AML-193 (cell line): ENCODE measurements at regions not wholly inside any gene's neighbourhood (a gene's known extent, or its start where the extent isn't known, plus 50 kb on each side); places are given as distances from the start of the nearest gene placed in this dataset.

Experiments
- DNase-seq, 2 experiments: peaks; one replicate each; lab custom pipeline; 2025; lab: John Stamatoyannopoulos, UW

DNA sequence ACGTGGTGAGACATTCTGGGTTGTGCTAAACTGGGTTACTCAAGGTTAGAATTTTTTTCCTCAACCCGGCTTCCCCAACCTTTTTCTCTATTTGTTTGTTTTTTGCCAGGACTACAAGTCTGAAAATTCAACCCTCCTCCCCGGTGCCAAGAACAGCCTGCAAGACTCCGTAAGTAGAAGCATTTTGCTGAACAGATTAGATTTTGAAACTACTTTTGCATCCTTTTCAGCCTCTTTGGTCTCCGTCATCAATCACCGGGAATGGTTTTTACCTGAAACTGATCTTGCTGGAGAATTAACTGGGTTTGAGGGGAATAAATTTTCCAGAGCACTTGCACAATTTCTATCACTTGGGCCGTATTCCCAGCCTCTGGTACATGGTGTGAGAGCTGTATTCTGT lies 501.2 kb upstream of the EEF2KMT start:
- DNase-seq: no peak

DNA sequence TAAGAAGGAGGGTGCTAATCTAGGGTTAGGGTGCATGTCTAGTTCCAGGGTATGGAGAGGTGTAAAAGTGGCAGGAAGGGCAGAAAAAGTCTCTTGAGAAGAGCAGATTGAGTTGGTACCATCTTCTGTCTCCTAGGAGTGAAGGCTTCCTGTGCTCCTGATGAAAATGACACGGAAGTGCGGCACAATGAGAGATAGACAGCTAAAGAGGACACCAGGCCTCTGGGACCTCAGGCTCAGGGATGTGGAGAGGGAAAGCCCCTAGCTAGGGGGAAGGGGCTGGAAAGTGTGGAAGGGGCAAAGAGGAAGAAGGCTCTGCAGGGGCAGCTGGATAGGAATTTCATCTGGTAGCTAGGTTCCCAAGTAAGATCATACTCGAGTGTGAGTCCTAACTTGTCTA lies 498.3 kb upstream of the EEF2KMT start:
- DNase-seq: no peak

DNA sequence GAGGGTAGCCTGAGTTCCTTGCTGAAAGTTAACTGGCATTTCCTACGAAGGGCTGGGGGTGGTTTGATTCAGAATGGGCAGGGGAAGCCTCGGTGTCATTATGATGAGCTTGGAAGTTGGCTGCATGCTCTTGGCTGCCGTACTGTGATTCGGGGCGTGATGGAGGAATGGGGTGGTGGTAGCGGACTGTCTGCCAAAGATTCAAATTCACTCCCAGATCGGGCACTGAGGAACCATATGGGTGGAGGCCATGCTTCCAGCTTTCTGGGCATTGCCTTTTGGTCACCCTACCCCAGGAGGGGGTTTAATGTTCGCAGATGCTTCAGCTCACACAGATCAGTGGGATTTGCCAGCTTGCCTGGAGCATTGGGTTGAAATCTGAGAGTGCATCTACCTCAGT lies 492.8 kb upstream of the EEF2KMT start:
- no peak for DNase-seq

DNA sequence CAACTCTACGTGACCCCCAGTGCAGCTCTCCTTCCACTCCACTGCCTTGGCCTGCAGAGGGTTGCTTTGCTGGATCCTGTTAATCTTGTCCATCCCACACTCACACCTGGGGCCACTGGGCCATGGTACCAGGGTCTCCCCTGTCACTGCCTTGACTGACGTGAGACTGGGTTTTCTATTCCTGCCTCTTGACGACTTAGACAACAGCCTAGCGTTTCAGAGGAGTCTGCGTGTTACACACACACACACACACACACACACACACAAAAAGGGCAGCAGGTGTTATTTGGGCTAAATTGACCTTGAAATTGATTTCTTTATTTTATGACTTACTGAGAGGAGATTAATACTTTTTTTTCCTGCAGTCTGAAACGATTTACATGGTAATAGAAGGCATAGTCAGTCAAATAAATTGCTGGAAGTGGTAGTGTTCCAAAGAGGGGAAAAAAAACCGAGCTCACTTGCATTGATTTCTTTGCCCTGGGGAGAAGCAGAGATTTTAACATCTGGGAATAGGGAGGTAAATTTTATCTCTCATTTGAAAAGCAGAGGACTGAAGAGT lies 492.3 kb upstream of the EEF2KMT start:
- no peak for DNase-seq

DNA sequence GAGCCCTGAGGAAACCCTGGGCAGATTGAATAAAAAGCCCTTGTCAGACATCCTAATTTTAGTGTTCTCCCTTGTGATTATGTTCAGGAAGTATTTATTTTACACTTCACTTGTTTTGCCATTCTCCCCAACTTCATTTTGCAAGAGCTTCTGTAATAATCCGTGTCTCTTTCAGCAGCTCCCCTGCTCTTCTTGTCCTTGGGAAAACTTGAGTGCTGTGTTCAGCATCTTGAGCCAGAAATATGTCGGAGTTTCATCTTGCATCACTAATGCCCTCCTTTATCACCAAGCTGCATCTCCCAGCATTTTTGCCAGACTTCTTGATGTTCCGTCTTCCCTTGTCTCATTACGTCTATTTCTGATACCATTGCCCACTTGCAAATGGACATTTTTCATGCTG lies 486.5 kb upstream of the EEF2KMT start:
- no peak for DNase-seq

DNA sequence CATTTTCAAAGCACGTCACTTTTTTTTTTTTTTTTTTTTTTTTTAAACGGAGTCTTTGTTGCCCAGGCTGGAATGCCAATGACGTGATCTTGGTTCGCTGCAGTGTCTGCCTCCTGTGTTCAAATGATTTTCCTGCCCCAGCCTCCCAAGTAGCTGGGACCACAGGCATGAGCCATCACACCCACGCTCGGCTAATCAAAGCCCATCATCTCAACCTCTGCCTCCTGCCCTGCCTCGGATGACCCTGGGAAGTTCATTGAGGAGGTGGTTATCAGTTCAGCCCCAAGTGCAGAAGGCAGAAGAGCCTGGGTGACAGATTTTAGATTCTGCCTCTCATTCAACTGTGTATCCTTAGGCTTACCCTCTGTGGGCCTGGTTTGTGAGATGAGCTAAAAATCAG lies 484.9 kb upstream of the EEF2KMT start:
- DNase-seq: no peak

DNA sequence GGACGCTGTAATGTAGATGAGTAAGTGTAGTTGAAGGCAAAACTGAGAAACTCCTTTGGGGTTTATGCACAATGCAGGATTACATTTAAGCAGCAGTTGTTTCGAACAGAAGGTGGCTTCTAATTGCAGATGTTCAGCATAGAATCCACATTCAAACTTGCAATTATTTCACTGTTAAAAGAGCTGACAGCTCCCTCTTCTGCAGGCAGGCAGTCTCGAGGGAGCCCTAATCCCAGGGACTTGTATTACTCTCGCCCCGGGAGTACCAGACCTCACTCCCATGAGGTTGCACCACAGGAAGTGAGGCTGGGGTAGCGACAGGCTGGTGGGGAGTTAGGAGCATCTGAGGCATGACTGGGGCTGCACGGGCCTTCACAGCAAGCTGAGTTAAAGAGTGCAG lies 484.3 kb upstream of the EEF2KMT start:
- DNase-seq: no peak

DNA sequence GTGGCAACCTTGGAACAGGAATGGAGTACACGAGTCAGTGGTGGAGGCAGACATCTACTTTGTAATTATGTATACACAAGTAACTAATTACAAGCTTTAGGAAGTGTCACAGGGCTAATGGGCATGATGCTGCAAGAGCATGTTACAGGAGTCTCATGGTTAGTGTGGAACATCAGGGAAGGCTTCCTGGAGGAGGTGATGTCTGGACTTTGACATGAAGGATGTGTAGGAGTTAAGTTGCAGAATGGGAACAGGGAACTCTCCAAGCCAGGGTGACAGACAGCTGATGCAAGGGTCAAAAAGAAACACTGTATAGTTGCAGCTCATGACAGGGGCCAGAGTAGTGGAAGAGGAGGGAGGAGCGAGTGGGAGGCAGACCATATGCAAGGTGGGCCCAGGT lies 483.8 kb upstream of the EEF2KMT start:
- no peak for DNase-seq

DNA sequence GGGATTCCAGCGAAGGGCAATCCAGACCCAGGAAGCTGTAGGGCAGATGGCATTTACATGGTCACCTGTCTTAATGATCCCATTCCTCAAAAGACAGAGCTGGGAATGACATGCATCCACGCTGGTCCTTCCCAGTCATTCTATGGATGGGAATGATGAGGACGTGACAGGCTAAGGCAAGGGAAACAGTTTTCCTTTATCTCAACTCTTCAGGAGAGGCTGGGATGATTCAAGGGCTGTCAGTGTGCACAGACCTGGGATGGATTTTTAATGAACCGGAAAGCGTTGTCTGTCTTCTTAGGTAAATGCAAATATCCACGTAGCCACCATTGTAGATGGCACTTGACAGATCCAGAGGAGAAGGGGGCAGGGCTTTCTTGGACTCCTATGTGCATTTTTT lies 483.2 kb upstream of the EEF2KMT start:
- DNase-seq: no peak

DNA sequence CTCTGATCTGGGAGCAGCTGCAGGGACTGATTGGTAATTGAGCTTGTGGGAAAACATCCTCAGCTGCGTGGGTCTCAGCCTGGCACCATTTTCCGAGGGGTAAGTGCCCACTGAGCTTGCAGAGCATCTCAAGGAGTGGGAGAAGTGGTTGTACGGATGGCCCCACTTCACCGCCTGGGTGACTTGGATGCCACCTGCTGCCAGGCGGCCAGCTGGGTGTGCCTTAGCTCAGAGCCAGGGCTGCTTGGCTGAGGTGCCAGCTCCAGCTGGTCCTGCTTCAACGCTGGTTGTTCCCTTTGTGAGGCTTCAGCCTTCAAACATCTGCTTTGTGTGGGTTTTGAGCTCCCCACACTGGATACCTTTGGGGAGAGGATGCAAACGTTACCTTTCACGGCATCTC lies 482.7 kb upstream of the EEF2KMT start:
- DNase-seq: no peak

DNA sequence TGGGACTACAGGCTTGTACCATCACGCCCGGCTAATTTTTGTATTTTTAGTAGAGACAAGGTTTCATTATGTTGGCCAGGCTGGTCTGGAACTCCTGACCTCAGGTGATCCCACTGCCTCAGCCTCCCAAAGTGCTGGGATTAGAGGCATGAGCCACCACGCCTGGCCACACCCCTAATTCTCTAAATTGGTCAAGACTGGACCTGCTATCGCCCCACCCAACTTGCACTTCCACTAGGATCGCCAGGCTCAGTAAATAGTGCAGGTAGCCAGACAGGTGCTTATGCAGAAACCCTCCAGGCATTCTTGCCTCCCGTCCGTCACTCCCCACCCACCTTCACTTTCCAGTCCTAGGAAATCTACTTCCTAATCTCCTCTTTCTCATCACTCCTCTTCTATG lies 481.4 kb upstream of the EEF2KMT start:
- no peak for DNase-seq

DNA sequence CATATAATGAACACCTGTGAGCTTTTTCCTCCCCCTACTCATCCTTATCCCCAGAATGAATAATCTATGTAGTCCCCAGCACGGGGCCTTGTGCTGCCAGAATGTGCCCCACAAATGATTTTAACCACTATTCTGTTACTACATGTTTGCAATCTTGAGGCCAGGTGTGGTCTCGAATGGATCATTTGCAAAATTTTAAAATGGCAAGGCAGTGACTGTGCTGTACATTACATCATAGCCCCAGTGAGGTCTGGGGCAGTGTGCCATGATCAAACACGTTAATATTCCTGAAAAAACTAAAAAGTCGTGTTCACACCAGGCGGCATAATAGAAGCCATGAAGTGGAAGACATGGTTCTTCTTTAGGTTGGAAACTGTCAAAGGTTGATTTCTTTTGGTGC lies 479.9 kb upstream of the EEF2KMT start:
- no peak for DNase-seq

DNA sequence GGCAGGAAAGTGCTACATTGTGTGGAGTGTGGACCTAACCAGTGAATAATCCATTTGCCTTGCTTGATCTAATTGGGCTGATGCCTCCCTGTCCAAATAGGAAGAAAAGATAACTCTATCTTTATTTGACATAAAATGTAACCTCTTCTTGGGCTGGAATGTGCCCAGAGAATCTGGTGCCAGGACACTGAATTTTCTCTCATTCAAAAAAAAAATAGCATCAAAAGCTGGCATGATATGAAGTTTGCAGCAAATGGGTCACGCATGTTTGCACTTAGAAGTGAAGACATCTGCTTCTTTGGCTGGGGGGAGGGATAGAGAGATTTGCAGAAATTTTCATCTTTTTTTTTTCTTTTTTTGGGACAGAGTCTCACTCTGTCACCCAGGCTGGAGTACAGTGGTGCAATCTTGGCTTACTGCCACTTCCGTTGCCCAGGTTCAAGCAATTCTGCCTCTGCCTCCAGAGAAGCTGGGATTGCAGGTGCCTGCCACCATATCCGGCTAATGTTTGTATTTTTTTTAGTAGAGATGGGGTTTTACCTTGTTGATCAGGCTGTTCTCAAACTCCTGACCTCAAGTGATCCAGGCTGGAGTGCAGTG lies 478.2 kb upstream of the EEF2KMT start:
- no peak for DNase-seq

DNA sequence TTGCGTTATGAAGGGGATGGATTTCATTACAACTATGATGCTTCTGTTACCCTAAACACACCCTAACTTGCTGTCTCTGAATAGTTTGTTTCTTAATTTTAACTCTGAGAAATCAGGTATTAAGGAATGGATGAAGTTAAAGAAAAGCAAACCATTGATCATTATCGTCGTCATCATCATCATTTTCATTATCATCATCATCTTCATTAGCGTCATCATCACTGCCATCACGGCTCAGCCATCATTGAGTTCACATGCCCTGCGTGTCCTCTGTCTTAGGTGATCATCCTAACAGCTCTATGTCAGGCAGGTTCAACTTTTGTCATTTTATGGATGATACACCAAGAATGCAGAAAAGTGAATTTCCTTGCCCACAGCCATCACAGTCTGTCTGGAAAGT lies 477.5 kb upstream of the EEF2KMT start:
- DNase-seq: no peak

DNA sequence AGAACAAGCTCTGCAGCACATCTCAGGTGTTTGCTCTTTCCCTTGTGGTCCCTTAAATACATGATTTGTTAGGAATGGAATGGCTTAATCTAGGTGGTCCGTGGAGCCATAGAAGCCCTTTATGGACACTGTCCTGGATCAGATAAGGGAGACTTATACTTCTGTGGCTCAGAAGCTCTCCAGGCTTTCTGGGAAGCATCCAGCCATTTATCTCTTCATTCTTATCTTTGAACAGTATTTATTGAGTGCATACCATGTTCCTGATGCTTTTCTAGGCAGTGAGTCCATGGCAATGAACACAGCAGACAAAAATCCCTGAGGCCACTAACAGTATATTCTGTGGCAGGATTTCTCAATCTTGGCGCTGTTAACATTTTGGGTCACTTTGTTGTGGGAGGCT lies 474.5 kb upstream of the EEF2KMT start:
- no peak for DNase-seq

DNA sequence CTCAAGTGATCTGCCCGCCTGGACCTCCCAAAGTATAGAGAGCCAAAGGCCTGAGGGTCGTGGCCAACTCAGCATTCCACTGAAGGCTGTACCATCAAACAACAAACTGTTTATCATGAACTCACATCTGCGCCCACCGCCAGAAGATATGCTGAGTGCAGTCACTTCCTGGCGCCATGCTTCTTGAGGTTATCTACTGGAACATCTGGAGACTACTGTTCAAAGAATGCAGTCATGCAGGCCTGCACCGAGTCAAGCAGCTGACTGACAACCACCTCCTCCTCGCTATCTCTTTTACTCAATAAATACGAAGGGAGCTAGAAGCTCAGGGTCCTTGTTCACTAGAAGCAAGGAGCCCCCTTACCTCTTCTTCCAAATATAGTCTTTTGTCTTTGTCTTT lies 473.9 kb upstream of the EEF2KMT start:
- DNase-seq: no peak

DNA sequence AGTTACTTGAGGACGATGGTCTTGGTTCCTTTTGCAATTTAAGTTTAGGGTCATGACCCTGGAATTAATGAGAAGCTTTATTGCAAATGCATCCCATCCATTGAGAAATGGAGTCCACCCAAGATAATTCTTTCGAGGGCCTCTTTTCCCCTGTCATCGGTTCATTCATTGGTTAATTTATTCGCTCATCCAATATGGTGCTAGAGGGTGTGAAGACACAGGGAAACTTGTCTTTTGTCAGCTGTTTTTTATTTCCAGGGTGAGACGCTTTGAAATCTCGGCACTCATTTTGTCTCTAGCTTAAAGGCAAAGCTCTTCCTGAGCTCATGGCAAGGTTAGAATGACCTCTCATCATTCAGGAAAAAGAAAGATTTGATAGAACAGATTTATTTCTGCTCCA lies 464.2 kb upstream of the EEF2KMT start:
- DNase-seq: no peak

DNA sequence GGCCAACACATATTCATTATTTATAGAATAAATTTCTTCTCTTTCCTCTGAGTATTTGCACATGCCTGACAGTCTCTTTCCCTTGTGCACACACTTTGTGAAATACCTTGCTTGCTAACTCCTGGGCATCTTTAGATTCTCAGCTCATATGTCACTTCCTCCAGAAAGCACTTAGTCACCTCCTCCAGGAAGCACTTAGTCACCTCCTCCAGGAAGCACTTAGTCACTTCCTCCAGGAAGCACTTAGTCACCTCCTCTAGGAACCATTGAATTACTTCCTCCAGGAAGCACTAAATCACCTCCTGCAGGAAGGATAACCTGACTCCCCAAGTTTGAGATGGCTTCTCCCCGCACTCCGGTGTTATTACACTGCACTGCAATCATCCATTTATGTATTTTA lies 462.5 kb upstream of the EEF2KMT start:
- no peak for DNase-seq

DNA sequence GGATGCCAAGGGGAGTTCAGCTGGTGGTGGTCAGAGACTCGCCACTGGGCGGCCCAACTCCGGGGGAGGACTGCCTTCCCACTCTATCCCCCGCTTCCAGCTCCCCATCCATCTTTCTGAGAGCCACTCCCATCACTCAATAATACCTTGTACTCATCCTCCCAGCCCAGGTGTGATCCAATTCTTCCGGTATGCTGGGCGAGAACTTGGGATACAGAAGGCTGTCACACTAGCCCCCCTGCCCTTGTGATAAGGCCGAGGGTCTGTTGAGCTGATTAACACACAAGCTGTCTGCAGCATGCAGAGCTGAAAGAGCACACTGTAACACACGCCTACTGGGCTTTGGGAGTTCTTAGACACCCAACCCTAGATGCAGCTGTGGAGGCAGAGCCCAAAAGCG lies 460.4 kb upstream of the EEF2KMT start:
- no peak for DNase-seq

DNA sequence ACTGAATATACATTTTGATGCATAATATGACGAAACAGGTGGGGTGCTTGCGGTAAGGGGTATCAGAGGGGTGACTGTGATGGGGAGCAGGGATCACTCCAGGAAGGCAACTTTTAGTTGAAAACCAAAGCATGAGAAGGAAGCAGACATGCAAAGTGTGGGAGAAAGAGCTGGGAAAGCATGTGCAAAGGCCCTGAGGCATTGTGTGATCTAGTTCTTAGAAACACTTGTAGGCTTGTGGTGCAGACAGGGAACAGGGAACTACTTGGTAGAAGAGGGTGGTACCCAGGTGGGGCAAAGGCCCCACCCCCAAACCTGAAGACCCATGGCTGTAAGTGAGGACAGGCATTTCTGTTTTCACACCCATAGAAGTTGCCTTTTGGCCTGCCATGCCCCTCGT lies 459.9 kb upstream of the EEF2KMT start:
- no peak for DNase-seq

DNA sequence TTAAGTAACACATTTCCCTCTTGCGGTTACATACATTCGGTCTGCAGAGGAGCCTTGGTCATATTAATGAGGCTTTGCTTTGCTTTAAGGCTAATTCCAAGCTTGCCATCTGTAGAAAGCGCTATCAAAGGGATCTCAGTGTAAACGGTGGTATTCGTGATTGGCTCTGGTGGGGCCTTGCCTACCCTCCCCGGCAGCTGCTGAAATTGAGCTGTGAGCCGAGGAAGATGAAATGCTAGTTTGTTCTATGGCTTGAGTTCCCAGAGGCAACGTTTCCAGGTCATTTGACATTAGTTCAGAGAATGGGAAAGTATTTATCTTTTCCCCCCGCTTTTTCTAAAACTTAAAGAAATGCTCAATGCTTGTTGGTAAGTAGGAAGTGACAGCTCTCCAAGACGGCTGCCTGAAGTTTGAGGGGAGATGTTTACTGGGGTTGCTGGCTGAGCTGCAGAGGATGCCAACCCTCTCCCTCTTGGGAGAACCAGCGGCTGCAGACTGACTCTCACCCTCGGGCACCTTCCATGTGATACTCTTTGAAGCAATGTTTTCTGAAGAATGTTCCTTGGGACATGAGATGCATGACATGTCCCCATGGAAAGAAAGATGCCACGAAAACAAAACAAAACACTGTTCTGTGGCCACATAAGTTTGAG lies 458.7 kb upstream of the EEF2KMT start:
- no peak for DNase-seq

DNA sequence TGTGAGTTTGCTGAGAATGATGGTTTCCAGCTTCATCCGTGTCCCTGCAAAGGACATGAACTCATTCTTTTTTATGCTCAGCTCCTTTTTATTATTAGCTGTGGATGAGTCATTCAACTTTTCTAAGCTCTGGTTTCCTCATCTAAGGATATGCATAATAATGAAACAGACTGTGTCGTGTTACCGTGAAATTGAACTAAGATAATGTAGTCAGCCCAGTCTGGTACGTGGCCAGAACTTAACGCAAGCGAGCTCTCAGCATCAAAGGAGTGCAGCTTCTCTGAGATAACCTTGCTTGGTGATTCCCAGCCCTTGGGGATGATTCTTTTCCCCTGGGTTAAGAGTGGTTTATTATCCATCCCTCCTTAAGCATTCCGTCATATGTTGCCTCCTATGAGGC lies 454.3 kb upstream of the EEF2KMT start:
- DNase-seq: no peak

DNA sequence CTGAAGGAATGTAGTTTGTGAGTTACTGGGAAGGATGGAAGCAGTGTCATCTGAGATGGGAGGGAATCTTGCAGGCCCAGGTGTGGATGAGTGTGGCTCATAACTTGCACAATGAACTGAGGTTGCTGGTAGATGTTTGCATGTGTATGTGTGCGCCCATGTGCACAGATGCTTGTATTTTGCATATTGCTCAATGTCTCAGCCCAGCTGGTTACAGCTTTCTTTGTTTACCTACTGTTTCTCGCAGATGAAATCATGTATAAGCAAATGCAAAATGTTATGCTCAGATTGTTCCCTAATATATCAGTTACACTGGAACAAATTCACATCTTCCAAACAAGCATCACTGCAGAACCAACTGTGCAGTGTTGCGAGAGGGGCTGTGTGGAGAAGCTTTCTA lies 452.2 kb upstream of the EEF2KMT start:
- DNase-seq: no peak

DNA sequence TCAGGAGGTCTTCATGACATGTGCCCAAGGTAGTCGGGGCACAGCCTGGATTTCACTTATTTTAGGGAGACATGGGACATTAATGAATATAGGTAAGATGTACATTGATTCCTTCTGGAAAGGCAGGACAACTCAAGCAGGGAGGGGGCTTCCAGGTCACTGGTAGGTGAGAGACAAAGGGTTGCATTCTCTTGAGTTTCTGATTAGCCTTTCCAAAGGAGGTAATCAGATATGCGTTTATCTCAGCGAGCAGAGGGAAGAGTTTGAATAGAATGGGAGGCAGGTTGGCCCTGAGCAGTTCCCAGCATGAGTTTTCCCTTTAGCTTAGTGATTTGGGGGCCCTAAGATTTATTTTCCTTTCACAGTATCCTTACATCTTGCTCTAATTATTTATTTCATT lies 443.8 kb upstream of the EEF2KMT start:
- DNase-seq: no peak
